GM20000 (cell line): ENCODE measurements at regions not wholly inside any gene's neighbourhood (a gene's known extent, or its start where the extent isn't known, plus 50 kb on each side); places are given as distances from the start of the nearest gene placed in this dataset.
"Not testable (repeated sequence)": the region's sequence is repeated elsewhere in the genome, so short reads cannot be mapped to it uniquely, and the experiment has no call there.

Experiments used
- DNase-seq: peaks from one replicate; pipeline ENCODE4 v3.0.0; 2012; ENCODE audit warnings: low spot score
- TF ChIP-seq, protein P1 (sequence below): IDR thresholded peaks from 2 replicates; pipeline ENCODE4 v1.5.1; 2012; ENCODE audit warnings: mild to moderate bottlenecking, control low read depth; ENCODE audit errors: extremely low read depth, missing control alignments

- TF ChIP-seq, protein P1, sequence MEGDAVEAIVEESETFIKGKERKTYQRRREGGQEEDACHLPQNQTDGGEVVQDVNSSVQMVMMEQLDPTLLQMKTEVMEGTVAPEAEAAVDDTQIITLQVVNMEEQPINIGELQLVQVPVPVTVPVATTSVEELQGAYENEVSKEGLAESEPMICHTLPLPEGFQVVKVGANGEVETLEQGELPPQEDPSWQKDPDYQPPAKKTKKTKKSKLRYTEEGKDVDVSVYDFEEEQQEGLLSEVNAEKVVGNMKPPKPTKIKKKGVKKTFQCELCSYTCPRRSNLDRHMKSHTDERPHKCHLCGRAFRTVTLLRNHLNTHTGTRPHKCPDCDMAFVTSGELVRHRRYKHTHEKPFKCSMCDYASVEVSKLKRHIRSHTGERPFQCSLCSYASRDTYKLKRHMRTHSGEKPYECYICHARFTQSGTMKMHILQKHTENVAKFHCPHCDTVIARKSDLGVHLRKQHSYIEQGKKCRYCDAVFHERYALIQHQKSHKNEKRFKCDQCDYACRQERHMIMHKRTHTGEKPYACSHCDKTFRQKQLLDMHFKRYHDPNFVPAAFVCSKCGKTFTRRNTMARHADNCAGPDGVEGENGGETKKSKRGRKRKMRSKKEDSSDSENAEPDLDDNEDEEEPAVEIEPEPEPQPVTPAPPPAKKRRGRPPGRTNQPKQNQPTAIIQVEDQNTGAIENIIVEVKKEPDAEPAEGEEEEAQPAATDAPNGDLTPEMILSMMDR: no peak
- DNase-seq: no peak
These were observed 1458.8 kb upstream of the ACO1 start for GRCh38 chr9:30925635-30926034.

DNA sequence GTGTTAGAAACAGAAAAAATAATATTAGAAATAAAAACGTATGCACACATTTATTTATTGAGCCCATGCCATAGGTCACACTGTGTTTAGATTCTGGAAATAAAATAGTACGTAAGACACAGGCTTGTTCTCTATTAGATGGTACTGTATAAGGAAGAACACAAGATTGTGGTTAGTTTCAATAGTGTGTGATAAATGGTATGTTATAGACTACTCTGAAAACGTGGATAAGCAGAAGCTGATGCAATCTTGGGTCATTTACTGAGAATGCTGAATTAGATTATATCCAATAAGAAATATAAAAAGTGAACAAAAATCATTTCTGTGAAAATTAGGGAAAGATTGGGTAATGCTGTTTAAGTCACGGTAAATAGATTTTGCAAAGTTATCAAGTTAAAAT lies 1456.4 kb upstream of the ACO1 start:
- TF ChIP-seq, protein P1: no peak
- DNase-seq: no peak

DNA sequence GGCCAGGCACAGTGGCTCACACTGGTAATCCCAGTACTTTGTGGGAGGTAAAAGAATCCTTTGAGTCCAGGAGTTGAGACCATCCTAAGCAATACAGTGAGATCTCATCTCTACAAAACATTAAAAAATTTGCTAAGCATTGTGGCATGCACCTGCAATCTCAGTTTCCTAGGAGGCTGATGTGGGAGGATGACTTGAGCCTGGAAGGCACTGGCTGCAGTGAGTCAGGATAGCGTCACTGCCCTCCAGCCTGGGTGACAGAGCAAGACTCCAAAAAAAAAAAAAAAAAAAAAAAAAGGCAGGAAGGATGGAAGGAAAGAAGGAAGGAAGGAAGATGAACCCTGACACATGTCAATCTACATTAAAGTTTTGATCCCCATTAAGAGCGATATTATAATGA lies 1452.2 kb upstream of the ACO1 start:
- no peak for DNase-seq

GRCh38 chr9:30935730-30936129 lies 1448.7 kb upstream of the ACO1 start:
- TF ChIP-seq, protein P1: no peak
- DNase-seq: no peak

More for the DNA sequence above, 1452.2 kb upstream of the ACO1 start:
- TF ChIP-seq, protein P1: no peak

GRCh38 chr9:30937106-30937505 lies 1447.3 kb upstream of the ACO1 start:
- DNase-seq: no peak

DNA sequence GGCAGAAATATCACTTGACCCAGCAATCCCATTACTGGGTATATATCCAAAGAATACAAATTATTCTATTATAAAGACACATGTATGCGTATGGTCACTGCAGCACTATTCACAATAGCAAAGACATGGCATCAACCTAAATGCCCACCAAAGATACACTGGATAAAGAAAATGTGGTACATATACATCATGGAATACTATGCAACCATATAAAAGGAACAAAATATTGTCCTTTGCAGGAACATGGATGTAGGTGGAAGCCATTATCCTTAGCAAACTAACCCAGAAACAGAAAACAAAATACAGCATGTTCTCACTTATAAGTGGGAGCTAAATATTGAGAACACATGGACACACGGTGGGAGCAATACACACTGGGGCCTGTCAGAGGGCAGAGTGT lies 1441.6 kb upstream of the ACO1 start:
- DNase-seq: not testable (repeated sequence)

More at GRCh38 chr9:30937106-30937505, 1447.3 kb upstream of the ACO1 start:
- TF ChIP-seq, protein P1: no peak

GRCh38 chr9:30943446-30944224 lies 1440.8 kb upstream of the ACO1 start:
- TF ChIP-seq, protein P1: no peak
- DNase-seq: no peak

- no peak for DNase-seq
- TF ChIP-seq, protein P1: no peak
These were observed 1440.2 kb upstream of the ACO1 start for GRCh38 chr9:30944225-30944569.
